HepG2 (cell line): ENCODE measurements at regions not wholly inside any gene's neighbourhood (a gene's known extent, or its start where the extent isn't known, plus 50 kb on each side); places are given as distances from the start of the nearest gene placed in this dataset.
A peak's percentile ranks its signal among the peaks of the same experiment; 100 is the strongest.

Experiments used
- ATAC-seq: fragments of 200-7000 bp; cut with Tn5 transposase; 3 replicates; pipeline ENCODE4 v1.9.1; 2020; ENCODE audit warnings: mild to moderate bottlenecking, moderate library complexity
- BruUV-seq: library from RNA; stranded (reverse); fragments of 400-500 nt; replicated peaks from 2 replicates; lab custom pipeline; 2021; lab: Mats Ljungman, UMichigan
- CTCF ChIA-PET: fragments of 300-600 bp; formaldehyde crosslinking; extraction: SDS; loops from one replicate; lab custom pipeline; 2021; ENCODE audit warnings: low total read pairs, inconsistent platforms, low intra/inter-chr PET ratio; lab: Yijun Ruan, JAX
- POLR2A ChIA-PET: fragments of 350-600 bp; sonication (Branson Sonifier 250); formaldehyde crosslinking; loops from one replicate; lab custom pipeline; 2020; ENCODE audit warnings: antibody characterized with exemption, inconsistent platforms; lab: Yijun Ruan, JAX
- DNase-seq: peaks from one replicate; pipeline ENCODE4 v3.0.0-alpha.2; 2015; ENCODE audit warnings: low spot score
- FAIRE-seq: peaks from 3 replicates; lab custom pipeline; 2011; peaks lifted over from hg19 to GRCh38; lab: Jason Lieb, UNC
- H2AFZ ChIP-seq: one replicate; pipeline ENCODE4 v1.6.1; 2011; ENCODE audit warnings: low read length, inconsistent platforms
- H3K27ac ChIP-seq: fragments of 300-600 bp; 3 replicates; pipeline ENCODE4 v1.8.0; 2011; ENCODE audit warnings: mixed run types, mild to moderate bottlenecking, mixed read lengths, low read length, inconsistent platforms; ENCODE audit not compliant: insufficient read depth; ENCODE audit errors: extremely low read length
- H3K27me3 ChIP-seq, 2 experiments: fragments of 200-600 bp in 1 of 2; 2 replicates in 1 of 2; 3 replicates in 1 of 2; pipeline versions ENCODE4 v1.6.0 to v1.8.0; 2011; ENCODE audit warnings: low read length in 2 of 2, mild to moderate bottlenecking in 2 of 2, moderate library complexity in 2 of 2, inconsistent platforms in 1 of 2; ENCODE audit not compliant: insufficient read depth in 2 of 2, control insufficient read depth in 1 of 2
- H3K36me3 ChIP-seq, 2 experiments: fragments of 200-600 bp in 1 of 2; replicated peaks in 1 of 2; 2 replicates in 1 of 2; 3 replicates in 1 of 2; pipeline versions ENCODE4 v1.5.1 to v1.8.0; 2011; ENCODE audit warnings: low read length in 2 of 2, inconsistent platforms in 1 of 2; ENCODE audit not compliant: insufficient read depth in 2 of 2, control insufficient read depth in 1 of 2
- H3K4me1 ChIP-seq: 2 replicates; pipeline ENCODE4 v1.5.1; 2012; ENCODE audit warnings: low read length, inconsistent platforms; ENCODE audit not compliant: insufficient read depth
- H3K4me2 ChIP-seq: 2 replicates; pipeline ENCODE4 v1.6.0; 2011; ENCODE audit warnings: low read depth, low read length, inconsistent platforms
- H3K4me3 ChIP-seq, 3 experiments: fragments of 200-600 bp in 1 of 3; sonication (generic), shearing (Covaris generic) in 1 of 3; replicated peaks in 1 of 3; 2 replicates each; pipeline ENCODE4 v1.5.1; 2011 to 2016; ENCODE audit warnings: low read length in 3 of 3, inconsistent platforms in 2 of 3, low read depth in 2 of 3, mild to moderate bottlenecking in 2 of 3, control low read depth in 1 of 3, mixed read lengths in 1 of 3; ENCODE audit not compliant: insufficient read depth in 1 of 3
- H3K79me2 ChIP-seq: one replicate; pipeline ENCODE4 v1.6.1; 2011; ENCODE audit warnings: low read length, inconsistent platforms; ENCODE audit not compliant: insufficient read depth
- H3K9ac ChIP-seq: 2 replicates; pipeline ENCODE4 v1.6.0; 2011; ENCODE audit warnings: mild to moderate bottlenecking, low read depth, low read length, inconsistent platforms; ENCODE audit not compliant: insufficient read depth
- H3K9me3 ChIP-seq: 2 replicates; pipeline ENCODE4 v1.5.1; 2012; ENCODE audit warnings: mild to moderate bottlenecking, low read length
- H4K20me1 ChIP-seq: 2 replicates; pipeline ENCODE4 v1.6.0; 2011; ENCODE audit warnings: inconsistent platforms, mild to moderate bottlenecking, low read length, moderate library complexity; ENCODE audit not compliant: insufficient read depth
- CENPBD1 ChIP-seq: sonication (generic); formaldehyde crosslinking; IDR thresholded peaks from 2 replicates; pipeline ENCODE4 v1.8.0; 2022; ENCODE audit warnings: missing genetic modification reagents, low read depth, mild to moderate bottlenecking, borderline replicate concordance
- CERS6 ChIP-seq: sonication (generic); formaldehyde crosslinking; IDR thresholded peaks from 2 replicates; pipeline ENCODE4 v1.5.0; 2020; ENCODE audit warnings: missing genetic modification reagents
- FOXK1 ChIP-seq: sonication (generic); formaldehyde crosslinking; IDR thresholded peaks from 2 replicates; pipeline ENCODE4 v1.4.0; 2020; ENCODE audit warnings: low read depth, missing genetic modification reagents, borderline replicate concordance
- PAWR ChIP-seq: sonication (generic); formaldehyde crosslinking; IDR thresholded peaks from 2 replicates; pipeline ENCODE4 v1.4.0; 2020; ENCODE audit warnings: missing genetic modification reagents, mild to moderate bottlenecking, borderline replicate concordance
- RXRA ChIP-seq: sonication (generic); formaldehyde crosslinking; IDR thresholded peaks from 2 replicates; pipeline ENCODE4 v1.5.1; 2020; ENCODE audit warnings: missing genetic modification reagents
- SATB2 ChIP-seq: sonication (generic); formaldehyde crosslinking; IDR thresholded peaks from 2 replicates; pipeline ENCODE4 v1.5.0; 2020; ENCODE audit warnings: missing genetic modification reagents
- SNAI1 ChIP-seq: sonication (generic); formaldehyde crosslinking; IDR thresholded peaks from 2 replicates; pipeline ENCODE4 v1.5.0; 2020; ENCODE audit warnings: mild to moderate bottlenecking, missing genetic modification reagents, borderline replicate concordance
- ZBTB7A ChIP-seq: sonication (generic); formaldehyde crosslinking; IDR thresholded peaks from 2 replicates; pipeline ENCODE4 v1.8.0; 2022; ENCODE audit warnings: mild to moderate bottlenecking, missing genetic modification reagents
- ZNF629 ChIP-seq: sonication (generic); formaldehyde crosslinking; conservative IDR thresholded peaks from 2 replicates; pipeline ENCODE4 v1.5.0; 2020; ENCODE audit warnings: missing genetic modification reagents
- WGBS: methylation state at CpG from one replicate; pipeline ENCODE4 v1.1.6; 2017; ENCODE audit warnings: low lambda C conversion rate; 5-methylcytosine and 5-hydroxymethylcytosine counted together
- in situ Hi-C: cut with HindIII; loops from 2 replicates; pipeline ENCODE4 v1.10.0; 2017; ENCODE audit warnings: low pct_unique_long_range_greater_than_20kb; ENCODE audit not compliant: extremely low pct_ligation_motif_present
- intact Hi-C: fragments of 100-400 bp; cut with micrococcal nuclease; formaldehyde crosslinking; loops from one replicate; pipeline ENCODE4 v1.10.0; 2022; ENCODE audit not compliant: unreplicated experiment
- TF ChIP-seq, protein P1 (sequence below): IDR thresholded peaks from 2 replicates; pipeline ENCODE4 v1.6.1; 2016; ENCODE audit warnings: low read depth, borderline replicate concordance

- no peak for TF ChIP-seq FOXK1
- TF ChIP-seq RXRA (CRISPR knock-in tag) = no peak
- no peak for TF ChIP-seq CENPBD1 (CRISPR knock-in tag)
- TF ChIP-seq, all 625 proteins: peak for 0
Observed at GRCh38 chr7:1314021-1314907, 81.6 kb downstream of the UNCX start (continued).

GRCh38 chr7:1314908-1315450 is 82.3 kb downstream of the UNCX start:
- Histone ChIP-seq H3K9ac (no peak overlapping the region), H4K20me1 (no peaks in the 10 kb centered on the region), H2AFZ (no peak overlapping the region), H3K79me2 (no peaks in the 10 kb centered on the region), H3K9me3 (no peaks in the 10 kb centered on the region), H3K4me3 (no peak overlapping the region), H3K36me3 (no peaks in the 10 kb centered on the region), H3K4me2 (no peak overlapping the region), H3K27ac (no peak overlapping the region), H3K27me3 (peaks cover 3 to 40% of the 10 kb centered on the region in 2 experiments; a peak in 3 of 5 replicates), H3K4me1 (no peaks in the 10 kb centered on the region)
- TF ChIP-seq SATB2 = no peak
- no peak for TF ChIP-seq ZBTB7A (CRISPR knock-in tag)
- TF ChIP-seq ZNF629 (CRISPR knock-in tag) = peak; percentile 35; the same call in 1 of the 2 replicates
- no peak for TF ChIP-seq SNAI1 (CRISPR knock-in tag)
- TF ChIP-seq, protein P1, sequence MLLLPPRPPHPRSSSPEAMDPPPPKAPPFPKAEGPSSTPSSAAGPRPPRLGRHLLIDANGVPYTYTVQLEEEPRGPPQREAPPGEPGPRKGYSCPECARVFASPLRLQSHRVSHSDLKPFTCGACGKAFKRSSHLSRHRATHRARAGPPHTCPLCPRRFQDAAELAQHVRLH (CRISPR knock-in tag) = no peak
- no peak for TF ChIP-seq CERS6
- no peak for TF ChIP-seq PAWR (CRISPR knock-in tag)
- no TSS peak for BruUV-seq
- ATAC-seq = no peak
- intact Hi-C loops = no loop called here
- POLR2A ChIA-PET = no interaction called here
- WGBS = 47% methylated on average over 26 of the region's 26 CpGs
- DNase-seq = no peak
- no peak for FAIRE-seq
- CTCF ChIA-PET = no interaction called here
- in situ Hi-C loops = no loop called here
